GM12873 (cell line): ENCODE measurements at regions not wholly inside any gene's neighbourhood (a gene's known extent, or its start where the extent isn't known, plus 50 kb on each side); places are given as distances from the start of the nearest gene placed in this dataset.

Experiments
- TF ChIP-seq, protein P1 (sequence below): IDR thresholded peaks from 2 replicates; pipeline ENCODE4 v1.5.1; 2012; ENCODE audit warnings: low read depth, mild to moderate bottlenecking, moderate library complexity, low read length, control low read depth; ENCODE audit not compliant: insufficient read depth; ENCODE audit errors: missing control alignments

- TF ChIP-seq, protein P1, sequence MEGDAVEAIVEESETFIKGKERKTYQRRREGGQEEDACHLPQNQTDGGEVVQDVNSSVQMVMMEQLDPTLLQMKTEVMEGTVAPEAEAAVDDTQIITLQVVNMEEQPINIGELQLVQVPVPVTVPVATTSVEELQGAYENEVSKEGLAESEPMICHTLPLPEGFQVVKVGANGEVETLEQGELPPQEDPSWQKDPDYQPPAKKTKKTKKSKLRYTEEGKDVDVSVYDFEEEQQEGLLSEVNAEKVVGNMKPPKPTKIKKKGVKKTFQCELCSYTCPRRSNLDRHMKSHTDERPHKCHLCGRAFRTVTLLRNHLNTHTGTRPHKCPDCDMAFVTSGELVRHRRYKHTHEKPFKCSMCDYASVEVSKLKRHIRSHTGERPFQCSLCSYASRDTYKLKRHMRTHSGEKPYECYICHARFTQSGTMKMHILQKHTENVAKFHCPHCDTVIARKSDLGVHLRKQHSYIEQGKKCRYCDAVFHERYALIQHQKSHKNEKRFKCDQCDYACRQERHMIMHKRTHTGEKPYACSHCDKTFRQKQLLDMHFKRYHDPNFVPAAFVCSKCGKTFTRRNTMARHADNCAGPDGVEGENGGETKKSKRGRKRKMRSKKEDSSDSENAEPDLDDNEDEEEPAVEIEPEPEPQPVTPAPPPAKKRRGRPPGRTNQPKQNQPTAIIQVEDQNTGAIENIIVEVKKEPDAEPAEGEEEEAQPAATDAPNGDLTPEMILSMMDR, result no peak
These were observed 269.5 kb upstream of the CITED2 start for GRCh38 chr6:139643986-139644385.

GRCh38 chr6:139642346-139642745 lies 267.9 kb upstream of the CITED2 start:
- TF ChIP-seq, protein P1, result no peak

- TF ChIP-seq, protein P1, result no peak
These were observed 266.9 kb upstream of the CITED2 start for GRCh38 chr6:139641376-139641775.

DNA sequence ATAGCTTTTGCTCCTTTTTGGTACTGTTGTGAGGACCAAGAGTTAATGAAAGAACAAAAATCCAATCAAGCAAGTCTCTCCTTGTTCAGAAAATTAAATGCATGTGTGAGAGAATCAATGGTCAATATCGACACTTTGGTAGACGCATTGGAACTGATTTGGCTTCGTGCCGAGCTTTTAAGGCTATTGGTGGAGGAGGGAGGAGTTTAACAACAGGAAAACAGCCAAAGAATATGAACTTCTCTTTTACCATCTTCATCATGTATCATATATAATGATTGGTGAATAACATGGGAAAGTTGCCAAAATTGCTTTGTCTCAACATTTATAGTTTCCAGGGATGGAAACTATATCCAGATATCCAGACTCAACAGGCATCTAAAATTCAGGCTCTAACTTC lies 266.5 kb upstream of the CITED2 start:
- TF ChIP-seq, protein P1, result no peak

DNA sequence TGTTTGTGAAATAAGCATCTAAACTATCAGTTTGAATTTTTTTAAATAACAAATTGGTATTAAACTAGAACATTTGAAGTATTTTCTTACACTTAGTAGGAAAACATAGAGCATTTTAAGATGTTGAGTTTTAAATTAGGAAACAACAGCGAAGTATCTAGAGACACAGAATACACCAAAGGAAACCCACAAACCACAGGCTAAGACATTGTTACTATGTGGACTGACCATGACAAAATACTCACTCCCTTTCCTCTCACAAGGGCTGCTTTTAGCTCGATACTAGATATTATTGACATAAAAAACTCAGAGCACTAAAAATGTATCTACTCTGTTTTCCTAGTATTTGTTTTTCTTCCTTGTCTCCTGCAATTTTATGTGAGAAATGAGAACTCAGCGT lies 266.0 kb upstream of the CITED2 start:
- TF ChIP-seq, protein P1, result no peak

- TF ChIP-seq, protein P1, result no peak
These were observed 265.1 kb upstream of the CITED2 start for GRCh38 chr6:139639507-139639906.

- TF ChIP-seq, protein P1, result no peak
These were observed 263.9 kb upstream of the CITED2 start for GRCh38 chr6:139638179-139638941.
